ENCODE measurements at regions not wholly inside any gene's neighbourhood (a gene's known extent, or its start where the extent isn't known, plus 50 kb on each side); places are given as distances from the start of the nearest gene placed in this dataset.

- intact Hi-C loops (cut with micrococcal nuclease): loop anchor here (2.0 kb wide), 1 partner anchor 46 kb away; no protein-coding TSS in a partner anchor
Observed at GRCh38 chr21:38938343-38938742, 132.6 kb downstream of the ETS2 start.

DNA sequence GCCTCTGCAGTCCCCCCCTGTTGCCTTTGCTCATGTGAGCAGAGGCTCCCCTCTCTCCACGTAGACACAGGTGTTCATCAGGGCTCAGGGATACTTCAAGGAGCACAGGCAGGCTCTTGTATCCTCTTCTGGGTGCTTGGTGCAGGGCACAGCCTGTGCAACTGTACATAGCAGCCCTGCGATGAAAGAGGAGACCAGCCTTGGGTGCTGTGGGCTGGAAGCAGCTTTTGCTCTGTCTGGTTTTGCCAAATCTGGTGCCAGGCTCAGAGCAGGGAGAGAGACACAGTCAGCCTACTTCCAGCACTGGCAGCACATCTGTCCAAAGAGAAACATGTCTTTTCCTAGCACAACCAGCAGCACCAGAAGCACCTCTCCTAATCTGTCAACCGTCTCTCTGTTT, 132.1 kb downstream of the ETS2 start:
- intact Hi-C loops (cut with micrococcal nuclease): loop anchor here (2.0 kb wide), 1 partner anchor 47 kb away; no protein-coding TSS in a partner anchor

GRCh38 chr21:38937286-38937790, 131.6 kb downstream of the ETS2 start:
- intact Hi-C loops (cut with micrococcal nuclease): no loop called here

DNA sequence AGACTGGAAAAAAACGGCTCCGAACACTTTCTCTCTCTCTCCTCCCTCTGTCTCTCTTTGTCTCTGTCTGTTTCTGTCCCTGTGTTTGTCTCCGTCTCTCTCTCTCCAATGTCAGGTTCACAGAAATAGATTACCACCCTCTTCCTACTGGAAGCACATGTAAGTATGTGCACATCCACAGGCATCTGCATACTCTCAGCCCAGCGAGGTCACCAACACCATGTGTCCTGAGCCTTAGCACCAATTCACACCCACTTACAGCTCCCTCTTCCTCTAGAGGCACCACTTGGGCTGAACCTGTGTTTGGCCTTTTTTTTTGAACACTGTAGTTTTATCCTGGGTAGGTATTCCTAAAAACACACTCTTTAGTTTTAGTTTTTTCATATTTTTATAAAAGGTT, 130.5 kb downstream of the ETS2 start:
- intact Hi-C loops (cut with micrococcal nuclease): no loop called here

- intact Hi-C loops (cut with micrococcal nuclease): no loop called here
Observed at GRCh38 chr21:38933731-38934130, 128.0 kb downstream of the ETS2 start.

DNA sequence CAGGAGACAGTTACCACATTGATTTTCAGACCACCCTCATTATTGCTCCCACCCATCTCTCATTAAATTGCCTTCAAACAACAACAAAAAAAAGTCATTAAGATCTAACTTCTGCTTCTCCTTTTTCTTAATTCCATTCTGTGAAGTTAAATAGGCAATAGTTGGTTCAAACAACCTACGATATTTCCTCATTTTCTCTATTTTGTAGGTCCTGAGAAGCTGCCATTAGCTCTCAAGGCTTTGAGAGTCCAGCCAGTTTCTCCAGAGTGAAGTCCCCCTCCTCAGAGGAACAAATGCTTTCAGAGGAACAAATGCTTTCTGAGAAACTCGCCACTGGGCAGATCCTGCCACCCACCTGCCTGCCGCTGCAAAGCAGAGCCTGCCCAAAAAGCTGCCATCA, 125.6 kb downstream of the ETS2 start:
- intact Hi-C loops (cut with micrococcal nuclease): no loop called here

- intact Hi-C loops (cut with micrococcal nuclease): no loop called here
Observed at GRCh38 chr21:38930853-38931252, 125.1 kb downstream of the ETS2 start.

DNA sequence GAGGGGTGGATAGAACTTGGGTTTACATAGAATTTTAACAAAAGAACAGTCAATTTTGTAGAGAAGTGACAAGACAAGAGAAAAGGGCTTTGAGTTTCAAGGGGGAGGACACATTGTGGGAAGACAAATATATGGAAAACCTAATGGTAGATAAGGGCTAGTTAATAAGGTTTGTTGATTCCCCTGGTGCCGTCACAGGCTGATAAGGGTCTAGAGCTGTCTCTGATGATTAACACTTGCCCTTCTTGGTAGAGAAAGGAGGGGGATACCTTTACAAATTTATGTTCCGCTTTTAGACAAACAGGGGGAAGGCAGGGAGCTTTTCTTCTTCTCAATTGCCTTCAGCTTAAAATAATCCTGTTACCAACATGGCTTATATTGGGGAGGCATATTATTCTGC, 124.3 kb downstream of the ETS2 start:
- intact Hi-C loops (cut with micrococcal nuclease): no loop called here

DNA sequence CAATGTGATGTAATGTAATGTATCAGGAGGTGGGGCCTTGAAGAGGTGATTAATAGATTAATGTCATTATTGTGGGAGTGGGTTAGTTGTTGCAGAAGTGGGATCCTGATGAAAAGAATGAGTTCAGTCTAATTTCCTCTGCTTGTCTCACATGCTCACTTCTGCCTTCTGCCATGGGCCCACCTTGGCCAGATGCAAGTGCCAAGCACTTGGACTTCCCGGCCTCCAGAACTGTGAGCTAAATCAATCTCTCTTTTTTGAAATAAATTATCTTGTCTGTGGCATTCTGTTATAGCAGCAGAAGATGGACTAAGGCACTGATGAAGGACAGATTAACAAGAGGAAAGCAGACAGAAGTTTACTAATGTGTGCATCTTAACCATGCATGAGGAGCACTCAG, 123.9 kb downstream of the ETS2 start:
- intact Hi-C loops (cut with micrococcal nuclease): no loop called here

DNA sequence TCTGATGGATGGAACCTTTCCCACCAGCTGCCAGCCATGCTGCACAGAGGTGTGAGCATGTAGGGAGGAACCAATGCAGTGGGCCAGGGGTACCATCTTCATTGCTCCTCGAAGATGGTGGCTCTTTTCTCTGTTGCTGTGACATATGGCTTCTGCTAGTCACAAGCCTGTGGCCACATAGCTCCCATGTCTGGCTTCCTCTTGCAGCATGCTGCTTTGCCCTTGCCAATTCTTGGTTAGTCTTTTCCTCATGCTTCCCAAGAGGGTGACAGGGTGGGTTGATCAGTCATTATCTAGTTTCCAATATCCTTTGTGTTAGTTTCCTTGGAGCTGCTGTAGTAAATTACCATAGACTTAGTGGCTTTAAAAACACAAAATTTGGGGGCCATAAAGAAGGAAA, 123.4 kb downstream of the ETS2 start:
- intact Hi-C loops (cut with micrococcal nuclease): no loop called here

DNA sequence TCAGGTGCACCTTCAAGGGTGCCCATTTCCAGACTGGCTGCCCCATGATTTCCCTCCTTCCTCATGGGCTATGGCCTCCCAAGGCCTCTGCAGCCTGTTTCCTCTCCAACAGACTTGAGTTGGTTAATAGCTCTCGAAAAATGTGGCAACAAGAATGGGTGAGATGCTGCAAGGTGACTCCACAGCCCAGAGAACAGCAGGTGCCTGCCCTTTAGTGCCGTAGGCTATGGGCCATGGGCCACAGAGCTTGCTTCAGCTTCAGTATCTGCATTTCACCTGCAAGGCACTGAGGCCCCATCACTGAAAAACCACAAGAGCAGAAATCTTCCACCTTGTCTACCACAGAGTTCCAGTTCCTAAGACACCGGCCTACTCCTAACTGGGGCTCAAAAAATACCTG, 122.0 kb downstream of the ETS2 start:
- intact Hi-C loops (cut with micrococcal nuclease): no loop called here

DNA sequence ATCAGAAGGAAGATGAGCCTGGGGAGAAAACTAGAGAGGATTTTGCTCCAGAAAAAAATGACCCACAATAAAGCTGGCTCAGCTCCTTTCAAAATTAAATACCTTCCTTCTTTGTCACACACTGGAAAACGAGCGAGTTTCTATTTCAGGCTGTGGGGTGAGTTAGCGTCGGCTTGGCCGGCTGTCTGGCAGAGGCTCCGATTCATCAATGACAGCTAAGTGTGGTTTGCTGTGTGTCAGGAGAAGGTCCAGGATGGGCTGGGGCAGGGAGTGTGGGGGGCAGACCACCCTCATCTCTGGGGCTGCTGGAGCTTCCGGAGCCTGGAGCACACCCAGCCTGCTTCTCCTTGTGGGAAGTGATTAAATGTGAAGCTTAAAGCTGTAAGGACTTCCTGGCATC, 120.2 kb downstream of the ETS2 start:
- intact Hi-C loops (cut with micrococcal nuclease): no loop called here

DNA sequence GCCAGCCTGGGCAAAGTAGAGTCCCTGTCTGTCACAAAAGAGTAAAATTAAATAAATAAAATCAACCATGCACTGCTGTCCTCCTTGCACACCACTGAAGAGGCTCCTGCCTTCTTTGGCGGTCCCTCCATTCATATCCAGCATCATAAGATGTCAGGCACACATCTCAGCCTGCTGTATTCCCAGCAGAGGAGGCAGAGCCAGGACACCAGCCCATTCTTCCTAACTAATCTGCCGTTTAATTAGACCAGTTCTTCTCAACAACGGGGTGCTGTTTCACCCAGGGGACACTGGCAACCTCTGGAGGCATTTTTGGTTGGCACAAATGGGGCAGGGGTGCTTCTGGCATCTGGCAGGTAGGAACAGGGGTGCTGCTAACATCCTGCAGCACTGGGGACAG, 119.7 kb downstream of the ETS2 start:
- intact Hi-C loops (cut with micrococcal nuclease): no loop called here

DNA sequence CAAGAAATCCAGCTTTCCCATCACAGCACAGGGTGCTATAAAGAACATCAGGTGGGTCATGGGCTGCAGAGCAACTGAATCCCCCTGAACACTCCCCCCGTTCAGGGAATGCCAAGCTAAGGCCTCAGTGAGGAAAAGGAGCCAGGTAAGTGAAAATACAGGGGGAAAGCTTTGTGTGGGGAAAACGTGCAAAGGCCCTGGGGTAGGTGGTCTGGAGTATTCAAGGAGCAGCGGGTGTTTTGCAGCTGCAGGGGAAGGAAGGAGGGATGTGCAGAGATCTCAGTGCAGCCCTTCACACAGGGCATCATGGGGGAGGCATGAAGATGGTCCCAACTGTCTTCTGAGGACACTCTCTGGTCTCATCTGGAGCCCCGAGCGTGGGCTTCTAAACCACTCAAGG, 119.2 kb downstream of the ETS2 start:
- intact Hi-C loops (cut with micrococcal nuclease): no loop called here

DNA sequence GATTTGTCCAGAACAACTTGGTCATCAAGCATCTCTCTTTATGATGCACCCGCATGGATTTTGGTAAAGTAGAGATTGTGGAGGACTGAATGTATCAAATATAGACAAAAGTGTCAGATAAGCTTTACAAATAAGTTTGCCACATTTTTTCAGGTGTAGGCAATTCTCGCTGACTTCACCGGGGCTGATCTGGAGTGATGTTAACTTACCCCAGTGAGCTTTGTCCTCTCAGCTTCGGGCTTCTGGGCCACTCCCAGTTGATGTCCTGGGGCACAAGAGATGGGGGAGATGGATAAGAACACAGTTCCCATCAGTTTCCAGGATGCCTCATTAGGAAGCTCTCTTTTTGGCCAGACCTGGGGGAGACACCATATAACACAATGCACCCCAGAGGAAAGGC, 117.7 kb downstream of the ETS2 start:
- intact Hi-C loops (cut with micrococcal nuclease): no loop called here

DNA sequence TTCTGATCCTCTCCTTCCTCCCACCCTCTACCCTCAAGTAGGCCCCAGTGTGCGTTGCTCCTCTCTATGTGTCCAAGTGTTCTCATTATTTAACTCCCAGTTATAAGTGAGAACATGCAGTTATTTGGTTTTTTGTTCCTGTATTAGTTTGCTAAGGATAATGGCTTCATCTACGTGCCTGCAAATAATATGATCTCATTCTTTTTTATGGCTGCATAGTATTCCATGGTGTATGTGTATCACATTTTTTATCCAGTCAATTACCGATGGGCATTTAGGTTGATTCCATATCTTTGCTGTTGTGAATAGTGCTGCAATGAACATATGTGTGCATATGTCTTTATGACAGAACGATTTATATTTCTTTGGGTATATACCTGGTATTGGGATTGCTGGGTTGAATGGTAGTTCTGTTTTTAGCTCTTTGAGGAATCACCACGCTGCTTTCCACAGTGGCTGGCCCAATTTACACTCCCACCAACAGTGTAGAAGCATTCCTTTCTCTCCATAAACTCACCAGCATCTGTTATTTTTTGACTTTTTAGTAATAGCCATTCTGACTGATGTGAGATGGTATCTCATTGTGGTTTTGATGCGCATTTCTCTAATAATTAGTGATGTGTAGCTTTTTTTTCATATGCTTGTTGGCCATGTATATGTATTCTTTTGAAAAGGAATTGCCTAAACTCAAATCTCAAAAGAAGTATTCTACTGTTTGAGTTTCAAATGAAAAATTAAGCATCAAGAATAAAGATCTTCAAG, 116.9 kb downstream of the ETS2 start:
- intact Hi-C loops (cut with micrococcal nuclease): no loop called here

DNA sequence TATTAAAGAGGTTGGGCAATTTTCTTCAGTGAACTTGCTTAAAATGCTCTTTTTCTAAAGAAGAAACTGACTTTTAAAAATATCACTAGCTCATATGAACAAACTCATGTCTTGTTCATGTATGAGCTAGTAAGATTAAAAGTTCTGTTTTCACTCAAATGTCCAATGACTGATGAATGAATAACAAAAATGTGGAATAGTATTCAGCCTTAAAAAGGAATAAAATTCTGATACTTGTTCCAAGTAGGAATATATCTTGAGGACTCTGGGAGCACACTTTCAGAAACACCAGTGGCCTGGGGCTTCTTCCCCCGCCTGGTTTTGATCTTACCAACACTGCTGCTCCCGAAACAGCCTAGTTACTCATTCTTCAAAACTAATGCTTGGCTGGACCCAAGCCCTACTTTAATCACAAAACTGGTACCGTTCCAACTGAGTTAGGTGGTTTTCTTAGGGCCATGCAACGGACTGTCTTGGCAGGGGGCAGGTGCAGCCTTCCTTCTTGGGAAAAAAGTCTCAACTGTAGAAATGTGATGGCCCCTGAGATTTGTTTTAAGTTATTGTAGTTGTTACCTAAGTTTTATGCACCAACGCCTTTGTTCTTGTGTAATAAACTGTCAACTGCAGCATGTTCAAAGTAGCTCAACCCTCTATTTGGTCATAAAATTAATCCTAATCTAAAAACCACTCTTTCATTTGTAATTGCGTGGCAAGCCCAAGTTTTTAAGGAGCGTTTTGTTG, 116.0 kb downstream of the ETS2 start:
- intact Hi-C loops (cut with micrococcal nuclease): no loop called here

DNA sequence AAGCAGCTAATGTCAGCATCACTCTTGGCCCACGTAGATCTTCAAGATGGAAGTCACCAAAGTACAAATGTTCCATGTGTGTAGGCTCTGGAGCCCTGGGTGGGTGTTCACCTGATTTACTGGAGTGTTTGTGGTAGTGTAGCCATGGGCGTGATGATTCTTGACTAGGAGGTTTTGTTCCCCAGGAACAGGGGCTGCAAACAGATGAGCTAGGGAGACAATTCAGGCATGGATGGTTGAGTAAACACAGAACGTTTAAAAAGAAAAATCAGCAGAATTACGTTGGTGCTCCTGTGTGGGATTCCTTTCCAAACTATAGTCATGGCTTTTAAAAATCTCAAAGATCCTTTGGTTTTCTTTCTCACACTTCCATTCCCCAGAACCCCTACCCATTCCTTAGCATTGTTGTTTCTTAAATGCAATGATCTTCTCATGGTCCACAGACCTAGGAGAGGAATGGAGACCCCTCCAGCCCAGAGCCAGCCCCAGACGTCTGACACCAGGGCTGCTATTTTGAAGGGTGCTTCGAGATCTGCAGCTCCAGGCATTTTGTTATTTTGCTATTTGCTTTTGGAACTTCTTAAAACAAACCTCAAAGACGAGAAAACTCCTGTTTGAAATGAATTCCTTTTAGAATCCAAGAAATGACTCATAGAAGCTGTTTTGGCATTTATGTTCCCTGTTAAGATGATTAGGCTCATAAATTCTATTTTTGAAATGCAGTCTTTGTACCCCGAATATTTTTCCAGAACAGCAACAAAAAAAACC, 115.1 kb downstream of the ETS2 start:
- intact Hi-C loops (cut with micrococcal nuclease): no loop called here

- intact Hi-C loops (cut with micrococcal nuclease): loop anchor here (10.0 kb wide), 1 partner anchor 216 kb away; no protein-coding TSS in a partner anchor
Observed at GRCh38 chr21:38918607-38919346, 113.0 kb downstream of the ETS2 start.

DNA sequence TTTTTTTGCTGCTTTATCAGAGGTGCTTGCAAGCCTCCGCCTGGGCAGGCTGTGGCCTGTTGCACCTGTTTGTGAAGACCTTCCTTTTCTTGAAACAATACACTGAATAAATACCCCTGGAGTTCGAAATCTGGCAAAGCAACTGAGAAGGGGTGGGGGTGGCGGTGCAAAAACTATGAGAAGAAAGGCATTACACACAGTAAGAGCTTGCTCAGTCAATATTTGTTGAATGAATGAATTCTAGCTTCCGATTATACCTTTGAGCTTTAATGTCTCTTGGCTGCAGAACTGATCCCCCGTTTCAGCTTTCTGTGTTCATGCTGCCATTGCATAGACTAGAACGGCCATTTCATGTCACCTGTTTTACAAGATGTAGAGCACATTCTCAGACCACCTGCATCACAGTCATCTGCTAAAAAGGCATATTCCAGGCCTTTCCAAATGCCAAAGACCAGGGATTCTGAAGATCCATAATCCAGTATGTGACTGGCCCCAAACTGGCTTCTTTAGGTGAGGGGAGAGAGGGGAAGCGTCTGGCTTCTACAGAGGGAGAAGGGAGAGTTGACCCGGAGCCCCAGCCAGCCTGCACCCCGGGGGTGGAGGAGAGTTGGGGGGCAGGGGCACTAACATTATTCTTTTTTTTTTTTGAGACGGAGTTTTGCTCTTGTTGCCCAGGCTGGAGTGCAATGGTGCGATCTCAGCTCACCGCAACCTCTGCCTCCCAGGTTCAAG, 111.5 kb downstream of the ETS2 start:
- intact Hi-C loops (cut with micrococcal nuclease): loop anchor here (10.0 kb wide), 1 partner anchor 218 kb away; no protein-coding TSS in a partner anchor
